GM12873 (cell line): ENCODE measurements at regions not wholly inside any gene's neighbourhood (a gene's known extent, or its start where the extent isn't known, plus 50 kb on each side); places are given as distances from the start of the nearest gene placed in this dataset.

Source experiments
- TF ChIP-seq, protein P1 (sequence below): IDR thresholded peaks from 2 replicates; pipeline ENCODE4 v1.5.1; 2012; ENCODE audit warnings: low read depth, mild to moderate bottlenecking, moderate library complexity, low read length, control low read depth; ENCODE audit not compliant: insufficient read depth; ENCODE audit errors: missing control alignments

DNA sequence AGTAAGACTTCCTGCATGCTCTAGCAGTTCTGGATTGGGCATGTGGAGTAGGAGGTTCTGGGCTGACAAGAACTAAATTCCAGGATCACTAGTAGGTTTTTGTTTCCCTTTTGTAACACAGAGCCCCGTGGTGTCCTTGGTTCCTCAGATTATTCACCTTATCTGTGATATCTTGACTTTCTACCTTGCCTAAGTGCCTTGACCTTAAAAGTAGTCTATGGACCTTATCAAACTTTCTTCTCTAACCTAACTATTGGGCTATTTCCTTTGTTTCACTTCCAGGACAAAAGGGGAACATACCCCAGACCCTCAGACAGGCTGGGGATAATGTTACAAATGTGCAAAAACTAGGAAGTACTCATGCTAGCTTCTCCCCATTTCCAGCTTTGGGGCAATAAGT, 595.3 kb downstream of the PSAT1 start:
- TF ChIP-seq, protein P1, sequence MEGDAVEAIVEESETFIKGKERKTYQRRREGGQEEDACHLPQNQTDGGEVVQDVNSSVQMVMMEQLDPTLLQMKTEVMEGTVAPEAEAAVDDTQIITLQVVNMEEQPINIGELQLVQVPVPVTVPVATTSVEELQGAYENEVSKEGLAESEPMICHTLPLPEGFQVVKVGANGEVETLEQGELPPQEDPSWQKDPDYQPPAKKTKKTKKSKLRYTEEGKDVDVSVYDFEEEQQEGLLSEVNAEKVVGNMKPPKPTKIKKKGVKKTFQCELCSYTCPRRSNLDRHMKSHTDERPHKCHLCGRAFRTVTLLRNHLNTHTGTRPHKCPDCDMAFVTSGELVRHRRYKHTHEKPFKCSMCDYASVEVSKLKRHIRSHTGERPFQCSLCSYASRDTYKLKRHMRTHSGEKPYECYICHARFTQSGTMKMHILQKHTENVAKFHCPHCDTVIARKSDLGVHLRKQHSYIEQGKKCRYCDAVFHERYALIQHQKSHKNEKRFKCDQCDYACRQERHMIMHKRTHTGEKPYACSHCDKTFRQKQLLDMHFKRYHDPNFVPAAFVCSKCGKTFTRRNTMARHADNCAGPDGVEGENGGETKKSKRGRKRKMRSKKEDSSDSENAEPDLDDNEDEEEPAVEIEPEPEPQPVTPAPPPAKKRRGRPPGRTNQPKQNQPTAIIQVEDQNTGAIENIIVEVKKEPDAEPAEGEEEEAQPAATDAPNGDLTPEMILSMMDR = no peak

DNA sequence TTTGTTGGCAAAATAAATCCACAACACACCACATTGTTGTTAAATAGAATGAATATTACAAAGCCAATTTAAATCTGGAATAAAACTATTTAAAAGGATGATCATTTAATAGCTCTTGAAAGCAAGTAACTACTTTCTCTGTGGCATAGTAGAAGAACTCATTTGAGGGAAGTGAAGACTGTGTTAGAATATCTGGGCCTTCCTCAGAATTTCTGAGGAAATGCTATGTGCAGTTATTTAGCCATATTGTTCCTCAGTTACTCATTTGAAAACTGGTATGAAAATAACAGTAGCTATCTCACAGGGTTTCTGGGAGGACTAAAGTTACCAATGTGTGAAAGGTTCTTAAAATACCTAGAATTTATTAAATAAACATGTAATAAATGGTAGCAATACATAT, 595.8 kb downstream of the PSAT1 start:
- TF ChIP-seq, protein P1 = no peak

DNA sequence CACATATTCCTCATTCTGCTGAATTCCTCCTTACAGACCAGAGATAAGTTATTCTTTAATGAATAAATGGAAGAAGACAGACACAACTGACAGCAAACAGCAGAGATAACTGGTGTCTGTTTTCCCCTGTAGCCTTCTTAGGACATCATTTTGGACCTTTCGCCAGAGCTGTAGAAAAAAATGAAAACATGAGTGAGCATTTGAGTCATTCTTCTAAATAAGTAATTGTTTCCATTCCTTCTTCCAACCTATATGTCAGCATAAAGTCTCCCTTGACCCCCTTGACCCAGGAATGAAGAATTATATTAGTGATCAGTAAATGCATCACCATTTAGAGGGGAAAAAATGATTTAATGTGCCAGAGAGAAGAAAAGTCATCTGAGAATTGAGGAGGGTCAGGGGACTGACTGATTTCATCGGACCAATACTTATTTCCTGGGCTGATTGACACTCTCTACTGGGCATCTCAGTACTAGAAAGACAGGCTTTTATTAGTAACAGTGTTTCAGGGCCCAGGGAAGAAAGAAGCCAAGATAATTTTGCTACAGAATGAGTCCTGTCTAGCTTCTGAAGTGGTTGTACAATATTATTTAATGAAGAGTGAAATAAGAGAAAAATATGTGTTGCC, 597.0 kb downstream of the PSAT1 start:
- TF ChIP-seq, protein P1 = no peak

DNA sequence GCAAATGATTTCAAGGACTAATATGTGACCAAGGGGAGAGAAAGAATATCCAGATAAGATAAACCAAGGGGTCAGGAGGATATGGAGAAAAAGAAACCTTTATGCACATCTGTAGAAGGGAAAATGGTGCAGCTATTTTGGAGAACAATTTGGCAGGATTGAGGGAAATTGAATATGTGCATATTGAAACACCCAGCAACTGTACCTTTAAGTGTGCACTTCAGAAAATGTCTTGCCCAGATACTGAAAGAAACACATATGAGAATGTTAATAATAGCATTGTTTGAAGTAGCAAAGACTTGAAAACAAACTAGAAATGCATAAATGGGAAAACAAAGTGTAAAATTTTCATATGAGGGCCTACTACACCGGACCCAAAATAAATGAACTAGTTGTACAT, 599.6 kb downstream of the PSAT1 start:
- TF ChIP-seq, protein P1 = no peak

DNA sequence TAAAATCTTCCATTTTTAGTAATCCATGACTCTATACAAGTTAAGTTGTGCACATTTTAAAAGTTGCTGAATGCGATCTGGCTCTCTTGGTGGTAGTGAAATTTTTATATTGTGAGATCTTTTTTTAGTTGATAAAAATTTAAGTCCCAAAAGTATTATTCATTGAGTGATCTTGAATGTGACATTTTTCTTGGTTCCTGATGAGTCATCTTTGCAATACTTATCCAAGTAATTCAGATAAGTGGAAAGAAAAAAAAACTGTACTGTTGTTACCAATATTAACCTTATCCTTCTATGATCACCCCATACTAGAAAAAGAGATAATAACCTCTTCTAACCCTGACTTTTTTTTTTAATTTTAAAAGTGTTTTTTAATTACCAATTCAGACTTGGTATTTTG, 601.3 kb downstream of the PSAT1 start:
- TF ChIP-seq, protein P1 = no peak

DNA sequence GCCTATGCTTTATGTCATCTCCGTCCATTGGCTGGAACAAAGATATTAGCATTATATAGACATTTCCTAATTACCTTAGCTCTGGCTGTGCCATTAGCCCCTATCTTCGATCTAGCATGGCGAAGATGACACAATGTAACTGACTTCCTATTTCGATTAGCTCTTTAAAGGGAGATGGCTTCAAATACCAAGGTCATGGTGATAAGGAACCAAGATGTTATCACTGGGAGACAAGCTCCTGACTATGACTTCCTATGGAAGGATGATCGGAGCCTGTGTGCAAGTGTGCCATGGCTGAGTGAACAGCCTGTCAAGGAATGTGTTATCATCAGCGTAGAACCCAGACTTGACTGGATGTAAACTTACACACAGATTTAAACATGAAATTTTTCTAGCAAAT, 602.1 kb downstream of the PSAT1 start:
- TF ChIP-seq, protein P1 = no peak

DNA sequence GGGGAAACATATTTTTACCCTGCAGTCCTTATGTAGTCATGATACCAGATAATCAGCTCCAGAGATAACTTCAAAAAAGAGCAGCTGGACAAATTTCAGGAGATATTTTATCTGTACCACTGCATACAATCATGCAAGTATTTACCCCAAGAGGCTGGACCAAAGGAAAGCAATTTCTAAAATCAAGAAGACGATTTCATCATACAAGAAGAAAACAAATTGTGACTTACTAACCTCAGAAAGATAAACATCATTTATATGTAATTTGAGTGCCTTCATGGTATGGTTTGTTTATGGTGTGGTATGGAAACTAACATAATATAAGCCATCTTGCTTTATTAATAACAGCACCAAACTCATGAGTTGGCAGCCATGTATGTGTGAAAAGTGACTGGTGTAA, 603.6 kb downstream of the PSAT1 start:
- TF ChIP-seq, protein P1 = no peak
